WTC11 (cell line): ENCODE measurements at regions not wholly inside any gene's neighbourhood (a gene's known extent, or its start where the extent isn't known, plus 50 kb on each side); places are given as distances from the start of the nearest gene placed in this dataset.
"Not testable (repeated sequence)": the region's sequence is repeated elsewhere in the genome, so short reads cannot be mapped to it uniquely, and the experiment has no call there.

Experiments used
- FOXJ3 ChIP-seq: sonication (generic); formaldehyde crosslinking; IDR thresholded peaks from 2 replicates; pipeline ENCODE4 v1.9.0; 2021; ENCODE audit warnings: missing genetic modification reagents, mild to moderate bottlenecking, borderline replicate concordance
- GRHL2 ChIP-seq: fragments of 250-450 bp; sonication (Bioruptor Pico); IDR thresholded peaks from 2 replicates; pipeline ENCODE4 v1.8.0; 2022; ENCODE audit warnings: mild to moderate bottlenecking, moderate library complexity; ENCODE audit not compliant: insufficient replicate concordance, severe bottlenecking
- GTF2I ChIP-seq: fragments of 250-450 bp; sonication (Bioruptor Pico); conservative IDR thresholded peaks from 2 replicates; pipeline ENCODE4 v1.4.0; 2021; ENCODE audit warnings: mild to moderate bottlenecking
- JUN ChIP-seq: sonication (generic); formaldehyde crosslinking; IDR thresholded peaks from 2 replicates; pipeline ENCODE4 v1.8.0; 2023; ENCODE audit warnings: mild to moderate bottlenecking, missing genetic modification reagents
- NR2C2 ChIP-seq: sonication (generic); formaldehyde crosslinking; IDR thresholded peaks from 2 replicates; pipeline ENCODE4 v1.8.0; 2022; ENCODE audit warnings: mild to moderate bottlenecking, missing genetic modification reagents
- RELA ChIP-seq: sonication (generic); formaldehyde crosslinking; IDR thresholded peaks from 2 replicates; pipeline ENCODE4 v1.8.1; 2022; ENCODE audit warnings: missing genetic modification reagents, mild to moderate bottlenecking, borderline replicate concordance
- STAT6 ChIP-seq: sonication (generic); formaldehyde crosslinking; conservative IDR thresholded peaks from 2 replicates; pipeline ENCODE4 v1.8.1; 2023; ENCODE audit warnings: mild to moderate bottlenecking, low read depth, missing genetic modification reagents, moderate library complexity
- USF2 ChIP-seq: sonication (generic); formaldehyde crosslinking; IDR thresholded peaks from 2 replicates; pipeline ENCODE4 v1.8.1; 2023; ENCODE audit warnings: mild to moderate bottlenecking, missing genetic modification reagents, moderate library complexity
- TF ChIP-seq, protein P1 (sequence below): fragments of 200-600 bp; IDR thresholded peaks from 2 replicates; pipeline ENCODE4 v1.8.0; 2022; ENCODE audit warnings: antibody characterized with exemption
- TF ChIP-seq, protein P2 (sequence below): sonication (generic); formaldehyde crosslinking; IDR thresholded peaks from 2 replicates; pipeline ENCODE4 v1.8.0; 2022; ENCODE audit warnings: mild to moderate bottlenecking, missing genetic modification reagents
- TF ChIP-seq, protein P3 (sequence below): sonication (generic); formaldehyde crosslinking; IDR thresholded peaks from 2 replicates; pipeline ENCODE4 v1.8.1; 2023; ENCODE audit warnings: mild to moderate bottlenecking, missing genetic modification reagents

DNA sequence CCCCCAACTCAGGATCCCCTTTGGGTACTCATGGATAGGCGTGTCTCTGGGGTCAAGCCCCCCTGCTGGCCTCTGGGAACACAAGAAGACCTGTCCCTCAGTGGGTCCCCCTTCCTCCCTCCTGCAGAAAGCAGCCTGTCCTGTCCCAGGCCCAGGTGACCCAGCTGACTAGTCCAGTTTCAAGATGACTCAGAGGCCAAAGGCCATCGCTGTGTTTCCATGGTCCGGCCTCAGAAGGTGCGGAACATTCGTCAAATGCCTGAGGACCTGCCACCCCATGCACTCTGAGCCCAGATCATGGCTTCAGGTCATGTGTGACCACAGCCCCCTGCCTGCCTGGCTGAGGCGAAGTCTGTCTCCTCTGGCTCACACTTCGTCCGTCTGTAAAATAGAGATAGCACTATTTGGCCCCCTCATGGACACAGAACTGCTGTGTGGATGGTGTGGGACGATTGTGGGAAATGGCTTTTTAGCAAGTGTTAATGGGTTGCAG is 71.4 kb upstream of the SPDYE9 start:
- TF ChIP-seq, protein P1, sequence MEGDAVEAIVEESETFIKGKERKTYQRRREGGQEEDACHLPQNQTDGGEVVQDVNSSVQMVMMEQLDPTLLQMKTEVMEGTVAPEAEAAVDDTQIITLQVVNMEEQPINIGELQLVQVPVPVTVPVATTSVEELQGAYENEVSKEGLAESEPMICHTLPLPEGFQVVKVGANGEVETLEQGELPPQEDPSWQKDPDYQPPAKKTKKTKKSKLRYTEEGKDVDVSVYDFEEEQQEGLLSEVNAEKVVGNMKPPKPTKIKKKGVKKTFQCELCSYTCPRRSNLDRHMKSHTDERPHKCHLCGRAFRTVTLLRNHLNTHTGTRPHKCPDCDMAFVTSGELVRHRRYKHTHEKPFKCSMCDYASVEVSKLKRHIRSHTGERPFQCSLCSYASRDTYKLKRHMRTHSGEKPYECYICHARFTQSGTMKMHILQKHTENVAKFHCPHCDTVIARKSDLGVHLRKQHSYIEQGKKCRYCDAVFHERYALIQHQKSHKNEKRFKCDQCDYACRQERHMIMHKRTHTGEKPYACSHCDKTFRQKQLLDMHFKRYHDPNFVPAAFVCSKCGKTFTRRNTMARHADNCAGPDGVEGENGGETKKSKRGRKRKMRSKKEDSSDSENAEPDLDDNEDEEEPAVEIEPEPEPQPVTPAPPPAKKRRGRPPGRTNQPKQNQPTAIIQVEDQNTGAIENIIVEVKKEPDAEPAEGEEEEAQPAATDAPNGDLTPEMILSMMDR, result not testable (repeated sequence)
- TF ChIP-seq JUN (CRISPR knock-in tag); FOXJ3 (CRISPR knock-in tag); RELA (CRISPR knock-in tag); NR2C2; GRHL2 (CRISPR knock-in tag); GTF2I (CRISPR knock-in tag); USF2 (CRISPR knock-in tag); STAT6 (CRISPR knock-in tag): not testable (repeated sequence)
- TF ChIP-seq, protein P2, sequence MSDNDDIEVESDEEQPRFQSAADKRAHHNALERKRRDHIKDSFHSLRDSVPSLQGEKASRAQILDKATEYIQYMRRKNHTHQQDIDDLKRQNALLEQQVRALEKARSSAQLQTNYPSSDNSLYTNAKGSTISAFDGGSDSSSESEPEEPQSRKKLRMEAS, result not testable (repeated sequence)
- TF ChIP-seq, protein P3, sequence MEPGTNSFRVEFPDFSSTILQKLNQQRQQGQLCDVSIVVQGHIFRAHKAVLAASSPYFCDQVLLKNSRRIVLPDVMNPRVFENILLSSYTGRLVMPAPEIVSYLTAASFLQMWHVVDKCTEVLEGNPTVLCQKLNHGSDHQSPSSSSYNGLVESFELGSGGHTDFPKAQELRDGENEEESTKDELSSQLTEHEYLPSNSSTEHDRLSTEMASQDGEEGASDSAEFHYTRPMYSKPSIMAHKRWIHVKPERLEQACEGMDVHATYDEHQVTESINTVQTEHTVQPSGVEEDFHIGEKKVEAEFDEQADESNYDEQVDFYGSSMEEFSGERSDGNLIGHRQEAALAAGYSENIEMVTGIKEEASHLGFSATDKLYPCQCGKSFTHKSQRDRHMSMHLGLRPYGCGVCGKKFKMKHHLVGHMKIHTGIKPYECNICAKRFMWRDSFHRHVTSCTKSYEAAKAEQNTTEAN (CRISPR knock-in tag), result not testable (repeated sequence)
